ENCODE measurements at regions not wholly inside any gene's neighbourhood (a gene's known extent, or its start where the extent isn't known, plus 50 kb on each side); places are given as distances from the start of the nearest gene placed in this dataset.

DNA sequence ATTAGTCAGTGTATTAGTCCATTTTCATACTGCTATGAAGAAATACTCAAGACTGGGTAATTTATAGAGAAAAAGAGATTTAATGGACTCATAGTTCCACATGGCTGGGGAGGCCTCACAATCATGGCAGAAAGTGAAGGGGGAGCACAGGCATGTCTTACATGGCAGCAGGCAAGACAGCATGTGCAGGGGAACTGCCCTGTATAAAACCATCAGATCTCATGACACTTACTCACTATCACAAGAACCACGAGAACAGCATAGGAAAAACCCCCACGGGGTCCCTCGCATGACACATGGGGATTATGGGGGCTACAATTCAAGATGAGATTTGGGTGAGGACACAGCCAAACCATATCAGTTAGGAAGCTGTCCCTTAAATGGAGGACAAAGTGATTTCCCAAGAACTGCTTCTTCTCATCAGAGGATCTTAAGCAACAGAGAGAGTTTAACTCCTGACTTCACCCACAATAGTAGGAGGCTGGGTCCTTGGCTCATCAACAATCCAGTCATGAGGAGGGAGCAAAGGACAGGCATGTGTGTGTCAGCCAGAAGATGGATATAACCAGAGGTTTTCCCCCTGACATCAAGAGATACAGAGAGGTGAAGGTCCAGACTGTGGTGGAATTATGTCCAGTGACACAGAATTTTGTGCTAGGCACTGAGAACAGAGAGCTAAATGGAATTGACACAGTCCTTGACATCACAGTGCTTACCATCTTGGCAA lies 203.8 kb upstream of the SH3BP4 start:
- Histone ChIP-seq H3K27me3 (ENCODE audit: control insufficient read depth, insufficient read depth, low read length) (no peaks in the 10 kb centered on the region), H2AFZ (ENCODE audit: low read length) (no peak overlapping the region), H3K4me1 (ENCODE audit: control insufficient read depth, extremely low read depth, insufficient read depth, low read length) (no peaks in the 10 kb centered on the region), H3K4me3 (replicated peaks in 1 of 4; ENCODE audit: control extremely low read depth in 1 of 4, insufficient read depth in 1 of 4, low read depth in 3 of 4, low read length in 4 of 4) (no peak overlapping the region), H3K27ac (ENCODE audit: insufficient read depth, low read length) (no peak overlapping the region), H3K4me2 (ENCODE audit: extremely low read depth, insufficient read depth, low read length) (no peak overlapping the region), H3K79me2 (ENCODE audit: control insufficient read depth, insufficient read depth, low read length) (no peaks in the 10 kb centered on the region), H3K36me3 (ENCODE audit: control insufficient read depth, insufficient read depth, low read length) (no peaks in the 10 kb centered on the region), H3K9ac (ENCODE audit: insufficient read depth, low read length) (no peak overlapping the region), H4K20me1 (ENCODE audit: control insufficient read depth, extremely low read depth, insufficient read depth, low read length) (no peaks in the 10 kb centered on the region), H3K9me3 (ENCODE audit: control insufficient read depth, insufficient read depth, low read depth, low read length) (no peaks in the 10 kb centered on the region)
- TF ChIP-seq EZH2 (IDR thresholded peaks at IDR 0.05; ENCODE audit: low read length, missing control alignments), result no peak
- TF ChIP-seq, protein P1, sequence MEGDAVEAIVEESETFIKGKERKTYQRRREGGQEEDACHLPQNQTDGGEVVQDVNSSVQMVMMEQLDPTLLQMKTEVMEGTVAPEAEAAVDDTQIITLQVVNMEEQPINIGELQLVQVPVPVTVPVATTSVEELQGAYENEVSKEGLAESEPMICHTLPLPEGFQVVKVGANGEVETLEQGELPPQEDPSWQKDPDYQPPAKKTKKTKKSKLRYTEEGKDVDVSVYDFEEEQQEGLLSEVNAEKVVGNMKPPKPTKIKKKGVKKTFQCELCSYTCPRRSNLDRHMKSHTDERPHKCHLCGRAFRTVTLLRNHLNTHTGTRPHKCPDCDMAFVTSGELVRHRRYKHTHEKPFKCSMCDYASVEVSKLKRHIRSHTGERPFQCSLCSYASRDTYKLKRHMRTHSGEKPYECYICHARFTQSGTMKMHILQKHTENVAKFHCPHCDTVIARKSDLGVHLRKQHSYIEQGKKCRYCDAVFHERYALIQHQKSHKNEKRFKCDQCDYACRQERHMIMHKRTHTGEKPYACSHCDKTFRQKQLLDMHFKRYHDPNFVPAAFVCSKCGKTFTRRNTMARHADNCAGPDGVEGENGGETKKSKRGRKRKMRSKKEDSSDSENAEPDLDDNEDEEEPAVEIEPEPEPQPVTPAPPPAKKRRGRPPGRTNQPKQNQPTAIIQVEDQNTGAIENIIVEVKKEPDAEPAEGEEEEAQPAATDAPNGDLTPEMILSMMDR (conservative IDR thresholded peaks at IDR 0.05 in 1 of 2, IDR thresholded peaks at IDR 0.05 in 1 of 2; ENCODE audit: low read depth in 1 of 2, low read length in 2 of 2), result no peak
- peak in 1 of 2 donors; percentile 15 for DNase-seq (ENCODE audit: low read depth in 2 of 2)

- H4K20me1 ChIP-seq (ENCODE audit: control insufficient read depth, extremely low read depth, insufficient read depth, low read length), result no peaks in the 10 kb centered on the region
- H3K4me3 ChIP-seq (replicated peaks in 1 of 4; ENCODE audit: control extremely low read depth in 1 of 4, insufficient read depth in 1 of 4, low read depth in 3 of 4, low read length in 4 of 4), result no peak overlapping the region
- H3K4me1 ChIP-seq (ENCODE audit: control insufficient read depth, extremely low read depth, insufficient read depth, low read length), result no peaks in the 10 kb centered on the region
- no peak overlapping the region for H3K4me2 ChIP-seq (ENCODE audit: extremely low read depth, insufficient read depth, low read length)
- peak in 1 of 2 donors; percentile 67 for DNase-seq (ENCODE audit: low read depth in 2 of 2)
- no peak overlapping the region for H3K27ac ChIP-seq (ENCODE audit: insufficient read depth, low read length)
- no peak overlapping the region for H3K9ac ChIP-seq (ENCODE audit: insufficient read depth, low read length)
- H3K36me3 ChIP-seq (ENCODE audit: control insufficient read depth, insufficient read depth, low read length), result no peaks in the 10 kb centered on the region
- TF ChIP-seq, protein P1 (conservative IDR thresholded peaks at IDR 0.05 in 1 of 2, IDR thresholded peaks at IDR 0.05 in 1 of 2; ENCODE audit: low read depth in 1 of 2, low read length in 2 of 2), result no peak
- TF ChIP-seq EZH2 (IDR thresholded peaks at IDR 0.05; ENCODE audit: low read length, missing control alignments), result no peak
- H3K79me2 ChIP-seq (ENCODE audit: control insufficient read depth, insufficient read depth, low read length), result no peaks in the 10 kb centered on the region
- H3K9me3 ChIP-seq (ENCODE audit: control insufficient read depth, insufficient read depth, low read depth, low read length), result no peaks in the 10 kb centered on the region
- H2AFZ ChIP-seq (ENCODE audit: low read length), result no peak overlapping the region
- no peaks in the 10 kb centered on the region for H3K27me3 ChIP-seq (ENCODE audit: control insufficient read depth, insufficient read depth, low read length)
Observed at GRCh38 chr2:234747032-234747431, 204.8 kb upstream of the SH3BP4 start.

DNA sequence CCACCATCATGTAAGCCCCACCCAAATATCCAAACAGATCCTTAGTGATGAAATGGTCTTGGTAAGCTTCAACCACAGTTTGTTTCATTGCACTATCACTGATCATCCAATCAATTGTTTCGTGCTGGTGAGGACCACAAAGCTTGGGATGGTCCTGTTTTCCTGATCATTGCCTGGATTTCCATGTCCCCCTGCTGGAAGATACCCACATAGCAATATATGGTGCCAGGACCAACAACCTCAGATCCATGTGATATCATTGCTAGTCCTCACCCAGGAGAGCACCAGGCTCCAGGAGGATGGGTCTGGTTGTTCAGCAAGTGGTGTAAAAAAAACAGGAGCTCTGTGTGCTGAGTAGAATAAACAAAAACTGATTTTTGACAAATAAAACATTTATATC lies 206.5 kb upstream of the SH3BP4 start:
- Histone ChIP-seq H4K20me1 (ENCODE audit: control insufficient read depth, extremely low read depth, insufficient read depth, low read length) (no peaks in the 10 kb centered on the region), H3K27ac (ENCODE audit: insufficient read depth, low read length) (no peak overlapping the region), H3K27me3 (ENCODE audit: control insufficient read depth, insufficient read depth, low read length) (no peaks in the 10 kb centered on the region), H3K9me3 (ENCODE audit: control insufficient read depth, insufficient read depth, low read depth, low read length) (no peaks in the 10 kb centered on the region), H3K9ac (ENCODE audit: insufficient read depth, low read length) (no peak overlapping the region), H3K4me2 (ENCODE audit: extremely low read depth, insufficient read depth, low read length) (no peak overlapping the region), H3K79me2 (ENCODE audit: control insufficient read depth, insufficient read depth, low read length) (no peaks in the 10 kb centered on the region), H3K4me3 (replicated peaks in 1 of 4; ENCODE audit: control extremely low read depth in 1 of 4, insufficient read depth in 1 of 4, low read depth in 3 of 4, low read length in 4 of 4) (no peak overlapping the region), H3K4me1 (ENCODE audit: control insufficient read depth, extremely low read depth, insufficient read depth, low read length) (no peaks in the 10 kb centered on the region), H3K36me3 (ENCODE audit: control insufficient read depth, insufficient read depth, low read length) (no peaks in the 10 kb centered on the region), H2AFZ (ENCODE audit: low read length) (no peak overlapping the region)
- TF ChIP-seq EZH2 (IDR thresholded peaks at IDR 0.05; ENCODE audit: low read length, missing control alignments), result no peak
- TF ChIP-seq, protein P1 (conservative IDR thresholded peaks at IDR 0.05 in 1 of 2, IDR thresholded peaks at IDR 0.05 in 1 of 2; ENCODE audit: low read depth in 1 of 2, low read length in 2 of 2), result peak in 1 of 2 donors; percentile 8
- DNase-seq (ENCODE audit: low read depth in 2 of 2), result no peak
